ENCODE measurements at regions not wholly inside any gene's neighbourhood (a gene's known extent, or its start where the extent isn't known, plus 50 kb on each side); places are given as distances from the start of the nearest gene placed in this dataset.

DNA sequence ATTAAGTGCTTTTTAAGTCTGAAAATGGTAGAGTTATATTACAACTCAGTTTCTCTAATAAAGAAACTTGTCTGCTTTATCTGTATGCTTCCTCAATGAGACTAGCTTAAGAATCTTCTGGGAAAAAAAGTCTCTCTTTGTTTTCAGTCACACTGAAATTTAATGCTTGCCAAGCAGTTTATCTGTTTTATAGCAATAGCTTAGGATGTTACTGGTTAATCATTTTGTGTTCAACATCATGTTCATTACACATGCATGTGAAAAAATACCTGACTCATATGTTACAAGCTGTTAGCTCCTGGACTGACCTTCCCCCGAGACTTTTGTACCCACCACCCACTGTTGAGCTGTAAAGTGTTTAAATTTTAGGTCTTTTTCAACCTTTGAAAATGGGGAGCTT lies 706.2 kb upstream of the CBLB start:
- DNase-seq (ENCODE audit: low spot score) = no peak

More for the DNA sequence above, 706.2 kb upstream of the CBLB start:
- no peaks in the 10 kb centered on the region for H3K36me3 Mint-ChIP-seq (ENCODE audit: low read depth)
- no peaks in the 10 kb centered on the region for H3F3A ChIP-seq (replicated peaks; ENCODE audit: low read depth)
- H3K9me2 ChIP-seq (ENCODE audit: insufficient read depth) = no peaks in the 10 kb centered on the region
- no peak overlapping the region for H2AFZ ChIP-seq
- TF ChIP-seq CREB1 (CRISPR knock-in tag; IDR thresholded peaks at IDR 0.05; ENCODE audit: low read depth) (no peak), EZH2phosphoT487 (IDR thresholded peaks at IDR 0.05; ENCODE audit: unreplicated experiment) (no peak), POLR2AphosphoS5 (IDR thresholded peaks at IDR 0.05; ENCODE audit: low read depth) (no peak), ZNF462 (CRISPR knock-in tag; IDR thresholded peaks at IDR 0.05) (no peak), ZNF331 (CRISPR knock-in tag; IDR thresholded peaks at IDR 0.05; ENCODE audit: low read depth) (no peak), ZNF114 (CRISPR knock-in tag; IDR thresholded peaks at IDR 0.05) (no peak), STAT1 (IDR thresholded peaks at IDR 0.05; ENCODE audit: unreplicated experiment) (no peak), NANOG (IDR thresholded peaks at IDR 0.05; ENCODE audit: borderline replicate concordance) (no peak), EZH2 (IDR thresholded peaks at IDR 0.05; ENCODE audit: low read depth, unreplicated experiment) (no peak), JUNB (IDR thresholded peaks at IDR 0.05; ENCODE audit: unreplicated experiment) (no peak)
- TF ChIP-seq, protein P1, sequence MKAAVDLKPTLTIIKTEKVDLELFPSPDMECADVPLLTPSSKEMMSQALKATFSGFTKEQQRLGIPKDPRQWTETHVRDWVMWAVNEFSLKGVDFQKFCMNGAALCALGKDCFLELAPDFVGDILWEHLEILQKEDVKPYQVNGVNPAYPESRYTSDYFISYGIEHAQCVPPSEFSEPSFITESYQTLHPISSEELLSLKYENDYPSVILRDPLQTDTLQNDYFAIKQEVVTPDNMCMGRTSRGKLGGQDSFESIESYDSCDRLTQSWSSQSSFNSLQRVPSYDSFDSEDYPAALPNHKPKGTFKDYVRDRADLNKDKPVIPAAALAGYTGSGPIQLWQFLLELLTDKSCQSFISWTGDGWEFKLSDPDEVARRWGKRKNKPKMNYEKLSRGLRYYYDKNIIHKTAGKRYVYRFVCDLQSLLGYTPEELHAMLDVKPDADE (IDR thresholded peaks at IDR 0.05) = no peak
- TF ChIP-seq, protein P2, sequence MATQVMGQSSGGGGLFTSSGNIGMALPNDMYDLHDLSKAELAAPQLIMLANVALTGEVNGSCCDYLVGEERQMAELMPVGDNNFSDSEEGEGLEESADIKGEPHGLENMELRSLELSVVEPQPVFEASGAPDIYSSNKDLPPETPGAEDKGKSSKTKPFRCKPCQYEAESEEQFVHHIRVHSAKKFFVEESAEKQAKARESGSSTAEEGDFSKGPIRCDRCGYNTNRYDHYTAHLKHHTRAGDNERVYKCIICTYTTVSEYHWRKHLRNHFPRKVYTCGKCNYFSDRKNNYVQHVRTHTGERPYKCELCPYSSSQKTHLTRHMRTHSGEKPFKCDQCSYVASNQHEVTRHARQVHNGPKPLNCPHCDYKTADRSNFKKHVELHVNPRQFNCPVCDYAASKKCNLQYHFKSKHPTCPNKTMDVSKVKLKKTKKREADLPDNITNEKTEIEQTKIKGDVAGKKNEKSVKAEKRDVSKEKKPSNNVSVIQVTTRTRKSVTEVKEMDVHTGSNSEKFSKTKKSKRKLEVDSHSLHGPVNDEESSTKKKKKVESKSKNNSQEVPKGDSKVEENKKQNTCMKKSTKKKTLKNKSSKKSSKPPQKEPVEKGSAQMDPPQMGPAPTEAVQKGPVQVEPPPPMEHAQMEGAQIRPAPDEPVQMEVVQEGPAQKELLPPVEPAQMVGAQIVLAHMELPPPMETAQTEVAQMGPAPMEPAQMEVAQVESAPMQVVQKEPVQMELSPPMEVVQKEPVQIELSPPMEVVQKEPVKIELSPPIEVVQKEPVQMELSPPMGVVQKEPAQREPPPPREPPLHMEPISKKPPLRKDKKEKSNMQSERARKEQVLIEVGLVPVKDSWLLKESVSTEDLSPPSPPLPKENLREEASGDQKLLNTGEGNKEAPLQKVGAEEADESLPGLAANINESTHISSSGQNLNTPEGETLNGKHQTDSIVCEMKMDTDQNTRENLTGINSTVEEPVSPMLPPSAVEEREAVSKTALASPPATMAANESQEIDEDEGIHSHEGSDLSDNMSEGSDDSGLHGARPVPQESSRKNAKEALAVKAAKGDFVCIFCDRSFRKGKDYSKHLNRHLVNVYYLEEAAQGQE (IDR thresholded peaks at IDR 0.05; ENCODE audit: unreplicated experiment) = no peak
- TF ChIP-seq, protein P3, sequence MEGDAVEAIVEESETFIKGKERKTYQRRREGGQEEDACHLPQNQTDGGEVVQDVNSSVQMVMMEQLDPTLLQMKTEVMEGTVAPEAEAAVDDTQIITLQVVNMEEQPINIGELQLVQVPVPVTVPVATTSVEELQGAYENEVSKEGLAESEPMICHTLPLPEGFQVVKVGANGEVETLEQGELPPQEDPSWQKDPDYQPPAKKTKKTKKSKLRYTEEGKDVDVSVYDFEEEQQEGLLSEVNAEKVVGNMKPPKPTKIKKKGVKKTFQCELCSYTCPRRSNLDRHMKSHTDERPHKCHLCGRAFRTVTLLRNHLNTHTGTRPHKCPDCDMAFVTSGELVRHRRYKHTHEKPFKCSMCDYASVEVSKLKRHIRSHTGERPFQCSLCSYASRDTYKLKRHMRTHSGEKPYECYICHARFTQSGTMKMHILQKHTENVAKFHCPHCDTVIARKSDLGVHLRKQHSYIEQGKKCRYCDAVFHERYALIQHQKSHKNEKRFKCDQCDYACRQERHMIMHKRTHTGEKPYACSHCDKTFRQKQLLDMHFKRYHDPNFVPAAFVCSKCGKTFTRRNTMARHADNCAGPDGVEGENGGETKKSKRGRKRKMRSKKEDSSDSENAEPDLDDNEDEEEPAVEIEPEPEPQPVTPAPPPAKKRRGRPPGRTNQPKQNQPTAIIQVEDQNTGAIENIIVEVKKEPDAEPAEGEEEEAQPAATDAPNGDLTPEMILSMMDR (conservative IDR thresholded peaks at IDR 0.05; ENCODE audit: low read depth in 2 of 2) = no peak
- H3K36me3 ChIP-seq (ENCODE audit: insufficient read depth) = no peaks in the 10 kb centered on the region
- no peaks in the 10 kb centered on the region for H3K79me2 ChIP-seq (replicated peaks; ENCODE audit: insufficient read depth)
- no peak overlapping the region for H3K4me3 ChIP-seq
- H3K4me3 Mint-ChIP-seq = no peak overlapping the region
- H3K27ac Mint-ChIP-seq = no peak overlapping the region
- peaks cover 3% of the 10 kb centered on the region; the same call in 2 of the 3 replicates for H3K4me1 Mint-ChIP-seq
- no peaks in the 10 kb centered on the region for H3K27me3 Mint-ChIP-seq (ENCODE audit: insufficient read depth, low read depth, poor library complexity)
- ATAC-seq = no peak
- H3K27me3 ChIP-seq (ENCODE audit: insufficient read depth) = no peaks in the 10 kb centered on the region
- no peaks in the 10 kb centered on the region for H3K4me1 ChIP-seq (ENCODE audit: insufficient read depth)
- H3K4me2 ChIP-seq = no peak overlapping the region
- H3K9me3 Mint-ChIP-seq = no peaks in the 10 kb centered on the region; the same call in 2 of the 3 replicates
- H3K27ac ChIP-seq (ENCODE audit: low read depth) = no peak overlapping the region
- no peaks in the 10 kb centered on the region for H4K20me1 ChIP-seq (replicated peaks; ENCODE audit: insufficient read depth)

Measured in GM23338 (cell line).